HG03442 (cell line): ENCODE measurements at regions not wholly inside any gene's neighbourhood (a gene's known extent, or its start where the extent isn't known, plus 50 kb on each side); places are given as distances from the start of the nearest gene placed in this dataset.

Source experiments
- ATAC-seq: cut with Tn5 transposase; IDR thresholded peaks from one replicate; pipeline ENCODE4 v1.9.1; 2021; ENCODE audit warnings: mild to moderate bottlenecking, moderate library complexity; ENCODE audit not compliant: unreplicated experiment

- no peak for ATAC-seq
Observed at GRCh38 chr9:80440724-80441123, 869.0 kb downstream of the TLE4 start.

GRCh38 chr9:80437825-80438224 lies 866.1 kb downstream of the TLE4 start:
- ATAC-seq = no peak

DNA sequence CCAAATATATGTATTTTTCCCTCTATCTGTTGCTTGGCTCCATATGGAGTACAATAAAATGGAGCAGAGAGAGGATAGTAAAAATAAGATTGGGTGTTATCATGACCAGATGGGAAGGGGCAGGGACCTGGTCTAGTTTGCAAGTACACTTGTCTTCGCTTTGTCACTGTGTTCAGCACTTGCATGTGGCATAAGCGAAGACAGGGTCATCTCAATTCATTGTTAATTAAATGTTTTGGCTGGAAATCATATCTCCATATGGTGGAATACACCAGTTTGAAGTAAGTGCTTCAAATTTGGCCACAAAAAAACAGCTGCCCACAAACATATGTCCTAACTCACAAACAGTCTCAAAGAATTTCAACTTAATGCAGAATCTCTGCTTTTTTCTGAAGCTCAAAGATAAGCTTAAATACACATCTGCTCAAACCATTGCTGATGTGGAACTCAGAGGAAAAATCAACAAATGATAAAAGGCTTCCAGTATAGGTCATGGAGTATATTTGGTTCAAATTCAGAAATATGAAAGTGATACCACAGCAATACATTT lies 865.4 kb downstream of the TLE4 start:
- no peak for ATAC-seq

GRCh38 chr9:80435591-80435990 lies 863.8 kb downstream of the TLE4 start:
- no peak for ATAC-seq

- no peak for ATAC-seq
Observed at GRCh38 chr9:80426992-80427391, 855.2 kb downstream of the TLE4 start.

- ATAC-seq = no peak
Observed at GRCh38 chr9:80417211-80417773, 845.5 kb downstream of the TLE4 start.

DNA sequence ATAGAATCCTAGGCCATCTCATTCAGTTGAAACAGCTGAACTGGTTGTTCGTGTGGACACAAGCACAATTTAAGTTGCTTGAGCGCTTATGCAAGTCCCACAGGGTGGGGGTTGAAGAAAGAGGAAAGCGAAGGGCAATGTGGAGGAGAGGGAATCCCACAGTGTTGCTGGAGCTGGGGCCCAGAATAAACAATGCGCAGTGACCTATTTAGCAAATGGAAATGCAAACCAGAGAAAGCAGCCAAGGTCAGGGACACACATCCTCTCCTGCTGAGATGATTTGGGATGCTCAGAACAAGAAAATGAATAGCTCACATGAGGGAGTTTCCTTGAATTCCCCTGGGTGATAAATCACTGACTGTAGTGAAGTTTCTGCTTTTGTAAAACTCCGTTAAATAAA lies 838.3 kb downstream of the TLE4 start:
- ATAC-seq = no peak

DNA sequence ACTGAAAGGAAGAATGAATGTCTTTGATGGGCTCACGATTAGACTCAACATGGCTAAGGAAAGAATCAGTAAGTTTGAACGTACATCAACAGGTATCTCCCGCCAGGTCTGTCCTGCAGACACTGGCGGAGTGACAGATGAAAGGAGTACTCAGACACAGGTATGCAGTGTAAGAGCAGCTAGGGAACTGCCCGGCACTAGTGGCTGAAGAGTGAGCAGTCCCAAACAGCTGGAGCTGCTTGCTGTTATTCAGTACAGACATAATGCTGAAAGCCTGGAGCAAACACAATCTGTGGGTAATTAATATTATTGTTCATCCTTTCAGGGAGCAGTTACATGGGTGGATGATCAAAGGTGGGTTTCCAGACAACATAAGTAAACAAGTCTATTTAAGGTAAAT lies 835.5 kb downstream of the TLE4 start:
- ATAC-seq = no peak

DNA sequence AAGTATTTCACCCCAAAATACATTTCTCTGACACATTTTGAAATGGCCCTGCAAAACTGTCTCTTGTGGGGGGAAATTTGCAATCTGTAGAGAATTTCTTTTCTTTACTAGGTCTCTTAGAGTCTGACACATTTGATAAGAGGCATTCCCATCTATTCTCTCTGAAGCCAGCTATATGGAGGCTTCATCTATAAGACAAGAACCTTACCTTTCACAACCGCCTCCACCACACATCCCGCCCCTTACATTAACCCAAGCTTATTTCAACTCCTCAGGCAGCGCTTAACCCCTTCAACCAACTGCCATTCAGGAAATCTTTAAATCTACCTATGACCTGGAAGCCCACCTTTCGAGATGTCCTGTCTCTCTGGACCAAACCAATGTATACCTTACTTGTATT lies 829.5 kb downstream of the TLE4 start:
- ATAC-seq = no peak

GRCh38 chr9:80400624-80401230 lies 829.0 kb downstream of the TLE4 start:
- ATAC-seq = no peak

GRCh38 chr9:80399606-80400005 lies 827.8 kb downstream of the TLE4 start:
- no peak for ATAC-seq

DNA sequence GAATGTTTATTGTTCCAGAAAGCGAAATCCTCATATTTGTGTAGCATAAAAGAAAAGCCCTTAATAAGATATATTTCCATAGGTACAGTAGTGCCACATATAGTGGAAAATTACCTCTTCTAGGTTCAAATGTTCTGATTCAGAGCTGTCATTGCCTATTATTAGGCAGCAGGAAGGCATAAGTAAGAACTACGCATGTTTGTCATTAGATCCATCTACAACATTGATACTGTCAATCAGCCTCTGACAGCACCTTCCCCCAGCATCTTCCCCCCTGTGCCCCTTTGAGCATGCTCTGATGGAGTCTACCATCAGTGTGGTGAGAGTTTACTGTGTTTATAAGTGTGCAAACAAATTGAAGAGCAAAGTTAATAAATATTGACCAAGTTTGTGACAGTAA lies 816.1 kb downstream of the TLE4 start:
- ATAC-seq = no peak

DNA sequence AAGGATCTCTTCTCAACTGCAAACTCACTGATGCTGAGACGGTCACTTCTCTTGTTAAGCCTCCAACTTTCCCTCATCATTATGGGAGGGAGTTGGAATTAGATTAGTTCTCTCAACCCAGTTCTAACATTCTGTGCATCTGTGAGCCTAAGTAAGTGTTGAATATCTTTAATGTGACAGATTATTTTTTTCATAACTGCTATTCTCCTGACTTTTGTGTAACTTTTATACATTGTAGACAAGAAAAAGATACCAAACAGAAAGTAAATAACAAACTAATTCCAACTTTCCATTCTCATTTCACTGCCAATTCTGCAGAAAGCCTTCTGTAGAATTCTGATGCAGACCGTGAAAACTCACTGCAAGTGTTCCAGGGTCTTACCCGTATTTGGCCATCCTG lies 813.5 kb downstream of the TLE4 start:
- no peak for ATAC-seq

DNA sequence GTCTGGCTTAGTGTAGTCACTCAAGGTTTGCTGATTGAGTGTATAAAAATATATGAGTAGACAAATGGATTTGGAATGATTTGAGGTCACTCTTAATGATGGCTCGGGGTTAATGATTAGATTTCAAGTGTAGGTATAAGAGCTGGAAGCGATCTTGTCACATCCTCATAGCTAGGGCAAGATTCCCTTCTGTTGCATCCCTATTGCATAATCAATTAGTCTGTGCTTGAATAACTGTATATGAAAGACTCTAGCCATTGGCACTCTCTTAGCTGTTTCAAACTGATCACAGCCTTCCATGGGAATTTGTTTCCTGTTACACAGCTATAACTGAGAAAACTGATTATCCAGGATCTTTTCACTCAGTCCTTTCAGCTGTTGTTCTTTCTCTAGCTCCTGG lies 811.6 kb downstream of the TLE4 start:
- no peak for ATAC-seq

GRCh38 chr9:80382211-80382891 lies 810.6 kb downstream of the TLE4 start:
- ATAC-seq = no peak

DNA sequence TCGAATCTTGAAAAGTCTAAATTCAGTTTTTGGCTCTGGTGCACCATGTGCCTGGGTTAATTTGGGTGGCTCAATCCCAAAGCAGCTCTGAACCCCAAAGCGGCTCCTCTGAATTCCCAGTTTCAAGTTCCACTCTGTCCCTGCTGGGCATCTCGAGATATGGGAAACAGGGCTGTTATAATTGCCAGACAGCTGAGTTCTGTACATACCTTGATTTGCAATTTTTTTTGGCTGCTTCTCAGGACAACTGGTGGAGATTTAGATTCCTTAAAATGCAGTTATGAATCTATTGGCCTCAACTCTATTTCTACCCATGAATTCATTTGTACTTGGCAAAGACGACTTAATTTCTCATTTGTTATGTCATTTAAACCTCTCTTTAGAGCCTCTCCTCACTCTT lies 808.5 kb downstream of the TLE4 start:
- no peak for ATAC-seq

DNA sequence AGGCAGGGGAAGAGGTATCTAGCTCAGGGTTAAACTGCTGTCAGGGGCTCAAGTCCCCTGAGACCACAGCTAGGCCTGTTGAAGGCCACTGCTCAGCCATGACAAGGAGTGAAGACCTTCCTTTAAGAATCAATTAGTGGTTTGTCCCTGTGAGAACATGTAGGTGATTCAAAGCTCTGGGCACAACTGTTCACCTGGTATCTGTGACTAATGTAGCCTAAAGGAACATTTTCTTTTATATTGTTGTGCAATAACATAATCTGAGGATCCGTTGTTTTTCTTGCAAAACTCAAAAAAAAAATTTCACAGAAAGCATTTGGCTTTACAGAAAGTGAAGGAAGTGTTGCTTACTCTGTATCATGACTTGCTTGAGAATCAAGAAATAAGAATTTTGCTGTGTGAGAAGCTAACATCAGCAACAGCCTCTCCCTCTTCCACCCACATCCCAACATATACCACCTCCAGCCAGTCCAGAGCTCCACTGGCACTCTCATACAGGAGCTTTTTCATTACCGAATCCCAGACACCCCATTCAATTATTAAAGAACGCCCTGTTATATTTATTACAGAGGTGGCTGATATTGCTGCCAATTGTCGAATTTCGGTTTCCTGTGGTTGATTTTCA lies 807.0 kb downstream of the TLE4 start:
- ATAC-seq = no peak

DNA sequence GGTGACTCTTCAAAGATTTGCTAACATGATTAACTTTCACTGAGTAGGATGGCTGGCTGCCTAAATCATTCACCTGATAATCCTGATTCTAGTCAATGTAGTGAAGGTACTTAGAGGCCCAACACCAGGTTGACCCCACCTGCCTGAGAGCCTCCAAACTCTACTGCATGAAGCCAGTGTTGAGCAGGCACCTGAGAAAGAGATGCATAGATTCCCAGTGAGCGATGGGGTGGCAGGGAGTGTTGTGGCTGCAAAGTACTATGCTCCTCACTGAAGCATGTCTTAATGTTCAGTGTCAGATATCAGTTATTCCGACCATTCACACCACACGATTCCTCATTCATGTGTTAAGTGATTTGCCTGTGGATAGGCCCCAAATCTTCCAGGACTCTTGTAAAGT lies 804.4 kb downstream of the TLE4 start:
- ATAC-seq = no peak

GRCh38 chr9:80375477-80375876 lies 803.7 kb downstream of the TLE4 start:
- ATAC-seq = no peak

DNA sequence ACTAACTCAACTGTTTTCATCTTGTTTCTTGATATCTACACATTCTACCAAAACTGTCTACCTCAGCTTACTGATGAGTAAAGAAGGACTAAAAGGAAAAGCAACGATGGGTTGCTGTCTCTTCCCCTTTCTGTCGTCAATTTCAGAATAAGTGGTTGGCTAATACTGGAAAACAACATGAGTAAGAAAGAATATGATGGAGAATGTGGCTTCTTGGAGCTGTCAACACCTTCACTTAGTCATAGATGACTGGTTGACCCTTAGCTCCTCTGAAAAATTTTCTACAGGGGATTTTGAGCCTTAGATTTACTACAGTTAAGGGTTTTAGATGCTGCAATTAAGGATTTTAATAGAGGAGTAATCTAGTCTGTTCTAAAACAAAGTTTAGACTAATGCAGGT lies 797.9 kb downstream of the TLE4 start:
- no peak for ATAC-seq

DNA sequence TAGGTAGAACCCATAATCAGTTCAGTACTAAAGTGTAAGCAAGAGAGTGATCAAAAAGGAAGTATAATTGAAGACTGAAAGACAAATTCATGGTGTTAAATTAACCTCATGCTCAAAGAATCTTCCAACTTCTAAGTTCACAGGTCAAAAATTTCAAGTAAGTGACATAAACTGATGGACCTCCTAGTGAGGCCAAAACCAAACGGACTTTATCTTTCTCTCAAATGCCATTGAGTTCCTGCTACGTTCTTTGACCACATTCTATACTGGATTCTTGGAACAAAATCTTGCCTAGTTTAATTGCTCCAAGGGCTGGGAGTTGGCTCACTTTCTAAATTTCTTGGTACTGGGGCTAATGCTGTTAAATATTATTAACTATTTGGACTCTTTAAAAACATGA lies 794.9 kb downstream of the TLE4 start:
- no peak for ATAC-seq
